Caco-2 (cell line): ENCODE measurements at regions not wholly inside any gene's neighbourhood (a gene's known extent, or its start where the extent isn't known, plus 50 kb on each side); places are given as distances from the start of the nearest gene placed in this dataset.

Source experiments
- BruUV-seq: library from RNA; stranded (reverse); fragments of 400-500 nt; replicated peaks from 2 replicates; lab custom pipeline; 2021; lab: Mats Ljungman, UMichigan
- CTCF ChIA-PET: fragments of 300-600 bp; sonication (Branson Sonifier 250); formaldehyde crosslinking; loops from one replicate; lab custom pipeline; 2022; ENCODE audit warnings: antibody characterized with exemption; lab: Charles Lee
- POLR2A ChIA-PET: fragments of 300-600 bp; sonication (Branson Sonifier 250); formaldehyde crosslinking; loops from one replicate; lab custom pipeline; 2022; ENCODE audit warnings: antibody characterized with exemption; lab: Charles Lee
- DNase-seq, 2 experiments: peaks; one replicate each; pipeline versions ENCODE4 v3.0.0 to v3.0.0-alpha.2; 2020 to 2022
- H3K27me3 ChIP-seq: replicated peaks from 2 replicates; pipeline ENCODE4 v1.6.0; 2011; ENCODE audit warnings: low read length; ENCODE audit not compliant: control insufficient read depth, insufficient read depth
- H3K36me3 ChIP-seq: 2 replicates; pipeline ENCODE4 v1.5.1; 2011; ENCODE audit warnings: low read length; ENCODE audit not compliant: control insufficient read depth, insufficient read depth
- H3K4me1 ChIP-seq: fragments of 250-450 bp; sonication (Bioruptor Pico); 2 replicates; pipeline ENCODE4 v1.5.1; 2020; ENCODE audit warnings: mild to moderate bottlenecking
- H3K4me3 ChIP-seq: 2 replicates; pipeline ENCODE4 v1.5.1; 2011; ENCODE audit warnings: low read depth, mild to moderate bottlenecking, control low read depth, low read length
- H3K9me3 ChIP-seq: fragments of 250-450 bp; sonication (Bioruptor Pico); 2 replicates; pipeline ENCODE4 v1.5.1; 2020; ENCODE audit warnings: mild to moderate bottlenecking, moderate library complexity
- H3K27ac Mint-ChIP-seq: one replicate; pipeline ENCODE4 v1.8.0; 2022; ENCODE audit warnings: mixed read lengths; ENCODE audit not compliant: unreplicated experiment
- H3K27me3 Mint-ChIP-seq: one replicate; pipeline ENCODE4 v1.8.0; 2022; ENCODE audit warnings: mixed read lengths; ENCODE audit not compliant: insufficient read depth, unreplicated experiment
- H3K36me3 Mint-ChIP-seq: one replicate; pipeline ENCODE4 v1.8.0; 2022; ENCODE audit warnings: mild to moderate bottlenecking, mixed read lengths; ENCODE audit not compliant: insufficient read depth, unreplicated experiment
- H3K4me1 Mint-ChIP-seq: one replicate; pipeline ENCODE4 v1.8.0; 2022; ENCODE audit warnings: low read depth, mixed read lengths; ENCODE audit not compliant: unreplicated experiment
- H3K4me3 Mint-ChIP-seq: one replicate; pipeline ENCODE4 v1.8.0; 2022; ENCODE audit warnings: mild to moderate bottlenecking, moderate library complexity, mixed read lengths; ENCODE audit not compliant: unreplicated experiment
- H3K9me3 Mint-ChIP-seq: one replicate; pipeline ENCODE4 v1.8.0; 2022; ENCODE audit warnings: mixed read lengths; ENCODE audit not compliant: unreplicated experiment
- intact Hi-C: fragments of 100-400 bp; cut with micrococcal nuclease; formaldehyde crosslinking; loops from one replicate; pipeline ENCODE4 v1.10.0; 2022; ENCODE audit not compliant: unreplicated experiment
- TF ChIP-seq, protein P1 (sequence below), 2 experiments: fragments of 200-600 bp in 1 of 2; IDR thresholded peaks; 1 replicate in 1 of 2; 2 replicates in 1 of 2; pipeline versions ENCODE4 v1.5.1 to v1.8.0; 2011 to 2022; ENCODE audit warnings: antibody characterized with exemption in 1 of 2, control low read depth in 1 of 2, inconsistent platforms in 1 of 2, low read depth in 1 of 2, low read length in 1 of 2, mild to moderate bottlenecking in 1 of 2, moderate library complexity in 1 of 2; ENCODE audit not compliant: insufficient read depth in 1 of 2, severe bottlenecking in 1 of 2, unreplicated experiment in 1 of 2

- H3K9me3 Mint-ChIP-seq, result peaks cover 11% of the 10 kb centered on the region
- BruUV-seq, result no TSS peak
- no peak for DNase-seq
- no peaks in the 10 kb centered on the region for H3K27me3 ChIP-seq
- CTCF ChIA-PET, result no interaction called here
- no peaks in the 10 kb centered on the region for H3K36me3 ChIP-seq
- no peaks in the 10 kb centered on the region for H3K4me1 ChIP-seq
- POLR2A ChIA-PET, result no interaction called here
- H3K27ac Mint-ChIP-seq, result no peak overlapping the region
- H3K27me3 Mint-ChIP-seq, result no peaks in the 10 kb centered on the region
- peaks cover 11% of the 10 kb centered on the region for H3K9me3 ChIP-seq
- H3K4me1 Mint-ChIP-seq, result no peaks in the 10 kb centered on the region
- no peak overlapping the region for H3K4me3 Mint-ChIP-seq
- TF ChIP-seq, protein P1, sequence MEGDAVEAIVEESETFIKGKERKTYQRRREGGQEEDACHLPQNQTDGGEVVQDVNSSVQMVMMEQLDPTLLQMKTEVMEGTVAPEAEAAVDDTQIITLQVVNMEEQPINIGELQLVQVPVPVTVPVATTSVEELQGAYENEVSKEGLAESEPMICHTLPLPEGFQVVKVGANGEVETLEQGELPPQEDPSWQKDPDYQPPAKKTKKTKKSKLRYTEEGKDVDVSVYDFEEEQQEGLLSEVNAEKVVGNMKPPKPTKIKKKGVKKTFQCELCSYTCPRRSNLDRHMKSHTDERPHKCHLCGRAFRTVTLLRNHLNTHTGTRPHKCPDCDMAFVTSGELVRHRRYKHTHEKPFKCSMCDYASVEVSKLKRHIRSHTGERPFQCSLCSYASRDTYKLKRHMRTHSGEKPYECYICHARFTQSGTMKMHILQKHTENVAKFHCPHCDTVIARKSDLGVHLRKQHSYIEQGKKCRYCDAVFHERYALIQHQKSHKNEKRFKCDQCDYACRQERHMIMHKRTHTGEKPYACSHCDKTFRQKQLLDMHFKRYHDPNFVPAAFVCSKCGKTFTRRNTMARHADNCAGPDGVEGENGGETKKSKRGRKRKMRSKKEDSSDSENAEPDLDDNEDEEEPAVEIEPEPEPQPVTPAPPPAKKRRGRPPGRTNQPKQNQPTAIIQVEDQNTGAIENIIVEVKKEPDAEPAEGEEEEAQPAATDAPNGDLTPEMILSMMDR (IDR thresholded peaks at IDR 0.05; ENCODE audit: insufficient read depth in 1 of 2, low read depth in 1 of 2, low read length in 1 of 2, severe bottlenecking in 1 of 2, unreplicated experiment in 1 of 2), result no peak
- intact Hi-C loops, result no loop called here
- H3K36me3 Mint-ChIP-seq, result no peaks in the 10 kb centered on the region
- no peak overlapping the region for H3K4me3 ChIP-seq
These were observed 1072.7 kb downstream of the NR2F1-AS1 start for GRCh38 chr5:92508271-92508670.

DNA sequence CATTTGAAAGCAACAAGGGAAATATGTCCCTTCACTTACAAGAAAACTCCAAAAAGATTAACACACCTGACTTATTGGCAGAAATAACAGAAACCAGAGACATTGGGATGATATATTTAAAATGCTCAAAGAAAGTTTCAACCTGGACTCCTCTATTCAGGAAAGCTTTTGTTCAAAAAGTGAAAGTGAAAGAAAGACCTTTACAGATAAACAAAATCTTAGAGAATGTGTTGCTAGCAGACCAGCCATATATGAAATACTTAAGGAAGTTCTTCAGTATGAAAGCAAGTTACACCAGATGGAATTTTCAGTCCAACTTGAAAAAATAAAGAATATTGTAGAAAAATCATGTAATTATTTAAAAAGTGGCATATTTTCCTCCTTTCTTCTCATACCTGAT lies 1075.1 kb downstream of the NR2F1-AS1 start:
- Mint-ChIP-seq H3K27ac (no peak overlapping the region), H3K9me3 (peaks cover 11% of the 10 kb centered on the region), H3K36me3 (no peaks in the 10 kb centered on the region), H3K27me3 (no peaks in the 10 kb centered on the region), H3K4me1 (no peaks in the 10 kb centered on the region), H3K4me3 (no peak overlapping the region)
- no peaks in the 10 kb centered on the region for H3K9me3 ChIP-seq
- TF ChIP-seq, protein P1 (IDR thresholded peaks at IDR 0.05; ENCODE audit: insufficient read depth in 1 of 2, low read depth in 1 of 2, low read length in 1 of 2, severe bottlenecking in 1 of 2, unreplicated experiment in 1 of 2), result no peak
- no peak for DNase-seq
- BruUV-seq, result no TSS peak
- ChIA-PET POLR2A (no interaction called here), CTCF (no interaction called here)
- H3K4me3 ChIP-seq, result no peak overlapping the region
- intact Hi-C loops, result no loop called here
- no peaks in the 10 kb centered on the region for H3K4me1 ChIP-seq
- no peaks in the 10 kb centered on the region for H3K27me3 ChIP-seq
- no peaks in the 10 kb centered on the region for H3K36me3 ChIP-seq

DNA sequence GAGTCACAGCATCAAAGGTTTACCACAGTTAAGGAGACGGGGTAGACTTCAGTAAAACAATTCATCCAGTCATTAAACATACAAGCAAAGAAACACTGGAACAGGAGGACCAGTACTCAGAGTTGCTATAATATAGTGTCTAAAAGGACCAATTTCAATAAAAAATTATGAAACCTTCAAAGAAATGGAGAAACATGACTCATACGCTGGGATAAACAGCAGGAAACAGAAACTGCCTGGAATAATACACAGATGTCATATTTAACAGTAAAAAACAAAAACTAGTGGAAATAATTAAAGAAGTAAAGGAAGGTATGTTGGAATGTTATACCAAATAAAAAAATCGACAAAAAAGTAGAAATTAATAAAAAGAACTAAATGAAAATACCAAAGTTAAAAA lies 1075.9 kb downstream of the NR2F1-AS1 start:
- ChIA-PET CTCF (no interaction called here), POLR2A (no interaction called here)
- Histone ChIP-seq H3K36me3 (no peaks in the 10 kb centered on the region), H3K9me3 (no peaks in the 10 kb centered on the region), H3K4me3 (no peak overlapping the region), H3K4me1 (no peaks in the 10 kb centered on the region), H3K27me3 (no peaks in the 10 kb centered on the region)
- TF ChIP-seq, protein P1 (IDR thresholded peaks at IDR 0.05; ENCODE audit: insufficient read depth in 1 of 2, low read depth in 1 of 2, low read length in 1 of 2, severe bottlenecking in 1 of 2, unreplicated experiment in 1 of 2), result no peak
- Mint-ChIP-seq H3K36me3 (no peaks in the 10 kb centered on the region), H3K4me1 (no peaks in the 10 kb centered on the region), H3K4me3 (no peak overlapping the region), H3K27ac (no peak overlapping the region), H3K27me3 (no peaks in the 10 kb centered on the region), H3K9me3 (peaks cover 11% of the 10 kb centered on the region)
- no TSS peak for BruUV-seq
- no peak for DNase-seq
- intact Hi-C loops, result no loop called here
